K562 (cell line): ENCODE measurements at regions not wholly inside any gene's neighbourhood (a gene's known extent, or its start where the extent isn't known, plus 50 kb on each side); places are given as distances from the start of the nearest gene placed in this dataset.

ENCODE experiments used
- AFF4 ChIP-seq: sonication (generic); formaldehyde crosslinking; IDR thresholded peaks from 2 replicates; pipeline ENCODE4 v1.8.0; 2023; ENCODE audit warnings: mild to moderate bottlenecking, missing genetic modification reagents
- ATF3 ChIP-seq, 2 experiments: fragments of 450-650 bp in 1 of 2; sonication (generic) in 1 of 2; formaldehyde crosslinking in 1 of 2; IDR thresholded peaks in 1 of 2; conservative IDR thresholded peaks in 1 of 2; 2 replicates each; pipeline versions ENCODE4 v1.6.1 to v1.8.1; 2016 to 2023; ENCODE audit warnings: mild to moderate bottlenecking in 2 of 2, moderate library complexity in 2 of 2, inconsistent platforms in 1 of 2, missing genetic modification reagents in 1 of 2
- CBFB ChIP-seq: sonication (generic); formaldehyde crosslinking; IDR thresholded peaks from 2 replicates; pipeline ENCODE4 v1.4.0; 2020; ENCODE audit warnings: mild to moderate bottlenecking, missing genetic modification reagents
- FOXK2 ChIP-seq, 2 experiments: fragments of 450-650 bp; IDR thresholded peaks in 1 of 2; conservative IDR thresholded peaks in 1 of 2; 2 replicates each; pipeline ENCODE4 v1.6.1; 2016; ENCODE audit warnings: low read depth in 2 of 2, mild to moderate bottlenecking in 1 of 2
- GABPB2 ChIP-seq: fragments of 250-450 bp; sonication (Bioruptor Pico); conservative IDR thresholded peaks from 2 replicates; pipeline ENCODE4 v1.5.1; 2021; ENCODE audit warnings: mild to moderate bottlenecking
- HDAC8 ChIP-seq: fragments of 450-650 bp; IDR thresholded peaks from 2 replicates; pipeline ENCODE4 v1.6.1; 2016; ENCODE audit warnings: mild to moderate bottlenecking, missing genetic modification characterization, moderate library complexity, missing compliant biosample characterization
- L3MBTL2 ChIP-seq: fragments of 450-650 bp; IDR thresholded peaks from 2 replicates; pipeline ENCODE4 v1.6.1; 2016; ENCODE audit warnings: mild to moderate bottlenecking, moderate library complexity
- NR1H2 ChIP-seq: sonication (generic); formaldehyde crosslinking; IDR thresholded peaks from 2 replicates; pipeline ENCODE4 v1.4.0; 2020; ENCODE audit warnings: mild to moderate bottlenecking, missing genetic modification reagents
- POLR2AphosphoS5 ChIP-seq: IDR thresholded peaks from 2 replicates; pipeline ENCODE4 v1.6.1; 2011; ENCODE audit warnings: mild to moderate bottlenecking, low read depth, low read length, moderate library complexity; ENCODE audit not compliant: control insufficient read depth, insufficient read depth
- PTRF ChIP-seq: fragments of 450-650 bp; IDR thresholded peaks from 2 replicates; pipeline ENCODE4 v1.6.1; 2016; ENCODE audit warnings: mild to moderate bottlenecking, missing genetic modification characterization, missing compliant biosample characterization
- SRF ChIP-seq, 2 experiments: fragments of 250-450, 450-650 bp in 1 of 2; sonication (Bioruptor Pico) in 1 of 2; sonication (generic) in 1 of 2; formaldehyde crosslinking; IDR thresholded peaks; 2 replicates each; pipeline versions ENCODE4 v1.5.0 to v1.5.1; 2020 to 2022; ENCODE audit warnings: mild to moderate bottlenecking in 1 of 2, missing genetic modification reagents in 1 of 2
- SRSF1 ChIP-seq: fragments of 200-400 bp; formaldehyde crosslinking; IDR thresholded peaks from 2 replicates; pipeline ENCODE4 v1.6.1; 2017; ENCODE audit warnings: mild to moderate bottlenecking, low read depth, low read length, moderate library complexity
- SRSF3 ChIP-seq: fragments of 200-400 bp; formaldehyde crosslinking; IDR thresholded peaks from 2 replicates; pipeline ENCODE4 v1.6.1; 2016; ENCODE audit warnings: mild to moderate bottlenecking, low read length, moderate library complexity; ENCODE audit not compliant: insufficient read depth
- TAF9B ChIP-seq: fragments of 450-650 bp; IDR thresholded peaks from 2 replicates; pipeline ENCODE4 v1.6.1; 2018; ENCODE audit warnings: mild to moderate bottlenecking; ENCODE audit not compliant: partially characterized antibody
- TRIM28 ChIP-seq: fragments of 450-650 bp; IDR thresholded peaks from 2 replicates; pipeline ENCODE4 v1.6.1; 2017
- ZBTB17 ChIP-seq: fragments of 450-650 bp; formaldehyde crosslinking; IDR thresholded peaks from 2 replicates; pipeline ENCODE4 v1.4.0; 2020; ENCODE audit warnings: mild to moderate bottlenecking
- ZBTB7A ChIP-seq: IDR thresholded peaks from 2 replicates; pipeline ENCODE4 v1.6.1; 2011; ENCODE audit warnings: low read depth, mild to moderate bottlenecking, low read length, moderate library complexity, borderline replicate concordance; ENCODE audit not compliant: control insufficient read depth
- ZNF124 ChIP-seq: sonication (generic); formaldehyde crosslinking; IDR thresholded peaks from 2 replicates; pipeline ENCODE4 v1.8.1; 2022; ENCODE audit warnings: missing genetic modification reagents
- ZNF217 ChIP-seq: sonication (generic); formaldehyde crosslinking; IDR thresholded peaks from 2 replicates; pipeline ENCODE4 v1.8.0; 2022; ENCODE audit warnings: mild to moderate bottlenecking, missing genetic modification reagents
- ZNF584 ChIP-seq: fragments of 200-800 bp; sonication (Bioruptor generic); IDR thresholded peaks from 2 replicates; pipeline ENCODE4 v1.6.1; 2016; ENCODE audit warnings: low read depth, mild to moderate bottlenecking, missing genetic modification characterization, missing compliant biosample characterization
- ZNF785 ChIP-seq: fragments of 250-450 bp; sonication (Bioruptor Pico); IDR thresholded peaks from 2 replicates; pipeline ENCODE4 v1.4.0; 2020; ENCODE audit warnings: mild to moderate bottlenecking
- ZNF830 ChIP-seq: fragments of 250-450 bp; sonication (Bioruptor Pico); IDR thresholded peaks from 2 replicates; pipeline ENCODE4 v1.5.0; 2021; ENCODE audit warnings: mild to moderate bottlenecking
- TF ChIP-seq, protein P1 (sequence below): sonication (generic); formaldehyde crosslinking; IDR thresholded peaks from 2 replicates; pipeline ENCODE4 v1.8.0; 2022; ENCODE audit warnings: mild to moderate bottlenecking, low read depth, missing genetic modification reagents

- TF ChIP-seq ATF3 (IDR thresholded peaks at IDR 0.05) (0 out of 2 replicates have a peak, but pooled peaks have one; percentile 34), ATF3 (CRISPR knock-in tag; conservative IDR thresholded peaks at IDR 0.05) (no peak), AFF4 (CRISPR knock-in tag) (no peak), PTRF (tag) (no peak), CBFB (CRISPR knock-in tag) (no peak), SRF (CRISPR knock-in tag; IDR thresholded peaks at IDR 0.05) (no peak), SRSF3 (no peak), TRIM28 (no peak), NR1H2 (CRISPR knock-in tag) (no peak), FOXK2 (conservative IDR thresholded peaks at IDR 0.05 in 1 of 2, IDR thresholded peaks at IDR 0.05 in 1 of 2; ENCODE audit: low read depth in 2 of 2) (no peak), SRSF1 (no peak), HDAC8 (tag) (no peak), ZNF830 (CRISPR knock-in tag) (no peak), GABPB2 (CRISPR knock-in tag) (no peak), ZBTB7A (no peak), ZBTB17 (CRISPR knock-in tag) (no peak), ZNF785 (no peak), POLR2AphosphoS5 (no peak), TAF9B (no peak), ZNF217 (no peak), L3MBTL2 (peak; percentile 54; the same call in 1 of the 2 replicates), ZNF124 (CRISPR knock-in tag) (no peak), ZNF584 (CRISPR knock-in tag) (no peak)
- TF ChIP-seq, protein P1, sequence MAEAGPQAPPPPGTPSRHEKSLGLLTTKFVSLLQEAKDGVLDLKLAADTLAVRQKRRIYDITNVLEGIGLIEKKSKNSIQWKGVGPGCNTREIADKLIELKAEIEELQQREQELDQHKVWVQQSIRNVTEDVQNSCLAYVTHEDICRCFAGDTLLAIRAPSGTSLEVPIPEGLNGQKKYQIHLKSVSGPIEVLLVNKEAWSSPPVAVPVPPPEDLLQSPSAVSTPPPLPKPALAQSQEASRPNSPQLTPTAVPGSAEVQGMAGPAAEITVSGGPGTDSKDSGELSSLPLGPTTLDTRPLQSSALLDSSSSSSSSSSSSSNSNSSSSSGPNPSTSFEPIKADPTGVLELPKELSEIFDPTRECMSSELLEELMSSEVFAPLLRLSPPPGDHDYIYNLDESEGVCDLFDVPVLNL (CRISPR knock-in tag) = no peak
These were observed 116.4 kb upstream of the THBS2 start (continued) for GRCh38 chr6:169370054-169370453.
